H1 (cell line): ENCODE measurements at regions not wholly inside any gene's neighbourhood (a gene's known extent, or its start where the extent isn't known, plus 50 kb on each side); places are given as distances from the start of the nearest gene placed in this dataset.

Experiments used
- CTCF ChIA-PET: fragments of 300-600 bp; sonication (Branson Sonifier 250); formaldehyde crosslinking; loops from one replicate; lab custom pipeline; 2021; ENCODE audit not compliant: partially characterized antibody; lab: Charles Lee
- POLR2A ChIA-PET: fragments of 300-600 bp; sonication (Branson Sonifier 250); formaldehyde crosslinking; loops from one replicate; lab custom pipeline; 2021; ENCODE audit warnings: inconsistent platforms; ENCODE audit not compliant: partially characterized antibody; lab: Charles Lee
- DNase-seq, 2 experiments: peaks; one replicate each; pipeline versions ENCODE4 v3.0.0 to v3.0.0-alpha.2; 2010 to 2022; ENCODE audit warnings: low spot score in 2 of 2, low read depth in 1 of 2, mixed read lengths in 1 of 2
- FAIRE-seq: peaks from 2 replicates; lab custom pipeline; 2011; peaks lifted over from hg19 to GRCh38; lab: Jason Lieb, UNC
- H2AFZ ChIP-seq: 2 replicates; pipeline ENCODE4 v1.8.1; 2012; ENCODE audit warnings: low read length, inconsistent platforms
- H2AK5ac ChIP-seq: 2 replicates; pipeline ENCODE4 v1.6.1; 2013; ENCODE audit warnings: low read depth, low read length
- H2BK120ac ChIP-seq: replicated peaks from 2 replicates; pipeline ENCODE3; 2013; ENCODE audit warnings: low read depth, low read length, inconsistent platforms
- H2BK12ac ChIP-seq: 2 replicates; pipeline ENCODE4 v1.6.1; 2013; ENCODE audit warnings: low read depth, low read length
- H2BK15ac ChIP-seq: 2 replicates; pipeline ENCODE4 v1.6.1; 2013; ENCODE audit warnings: low read length
- H2BK20ac ChIP-seq: 2 replicates; pipeline ENCODE4 v1.6.1; 2013; ENCODE audit warnings: low read length
- H2BK5ac ChIP-seq: 2 replicates; pipeline ENCODE4 v1.6.1; 2013; ENCODE audit warnings: low read depth, low read length
- H3K14ac ChIP-seq: 2 replicates; pipeline ENCODE4 v1.6.1; 2013; ENCODE audit warnings: inconsistent platforms; ENCODE audit not compliant: insufficient read length
- H3K18ac ChIP-seq: 2 replicates; pipeline ENCODE4 v1.6.1; 2013; ENCODE audit warnings: low read length; ENCODE audit errors: extremely low read depth
- H3K23ac ChIP-seq: 2 replicates; pipeline ENCODE4 v1.6.1; 2013; ENCODE audit warnings: inconsistent platforms; ENCODE audit not compliant: insufficient read length
- H3K23me2 ChIP-seq: 2 replicates; pipeline ENCODE4 v1.6.1; 2013; ENCODE audit warnings: low read depth, low read length
- H3K27ac ChIP-seq: 2 replicates; pipeline ENCODE4 v1.6.1; 2011; ENCODE audit warnings: low read depth, low read length, inconsistent platforms
- H3K27me3 ChIP-seq, 4 experiments: replicated peaks in 1 of 4; 1 replicate in 1 of 4; 2 replicates in 3 of 4; pipeline versions ENCODE4 v1.6.1 to v1.8.1; 2011 to 2013; ENCODE audit warnings: low read length in 3 of 4, mild to moderate bottlenecking in 3 of 4, inconsistent platforms in 2 of 4, mixed read lengths in 2 of 4, moderate library complexity in 1 of 4; ENCODE audit not compliant: control insufficient read depth in 3 of 4, insufficient read depth in 3 of 4; ENCODE audit errors: extremely low read depth in 1 of 4
- H3K36me3 ChIP-seq, 4 experiments: 2 replicates each; pipeline versions ENCODE4 v1.6.1 to v1.8.1; 2011 to 2013; ENCODE audit warnings: mild to moderate bottlenecking in 4 of 4, low read length in 3 of 4, moderate library complexity in 2 of 4, control low read depth in 1 of 4, inconsistent platforms in 1 of 4; ENCODE audit not compliant: insufficient read depth in 4 of 4, control insufficient read depth in 2 of 4
- H3K4ac ChIP-seq: replicated peaks from 2 replicates; pipeline ENCODE3; 2013; ENCODE audit warnings: low read length, low read depth, mixed read lengths, inconsistent platforms; ENCODE audit not compliant: insufficient read length
- H3K4me1 ChIP-seq, 4 experiments: replicated peaks in 1 of 4; 1 replicate in 1 of 4; 2 replicates in 3 of 4; pipeline versions ENCODE4 v1.6.1 to v1.8.1; 2011 to 2013; ENCODE audit warnings: low read length in 3 of 4, inconsistent platforms in 2 of 4, mixed read lengths in 1 of 4; ENCODE audit not compliant: insufficient read depth in 4 of 4, control insufficient read depth in 3 of 4
- H3K4me2 ChIP-seq, 2 experiments: 2 replicates each; pipeline versions ENCODE4 v1.6.1 to v1.8.1; 2011 to 2013; ENCODE audit warnings: low read depth in 2 of 2, low read length in 2 of 2, control low read depth in 1 of 2, inconsistent platforms in 1 of 2, mild to moderate bottlenecking in 1 of 2; ENCODE audit not compliant: insufficient read depth in 1 of 2
- H3K4me3 ChIP-seq, 4 experiments: fragments of 200-600, 300-600 bp in 1 of 4; sonication (generic), shearing (Covaris generic), sonication (Bioruptor Twin) in 1 of 4; 2 replicates each; pipeline versions ENCODE4 v1.5.1 to v1.8.1; 2011 to 2016; ENCODE audit warnings: low read length in 4 of 4, low read depth in 3 of 4, control low read depth in 2 of 4, inconsistent platforms in 2 of 4, mild to moderate bottlenecking in 2 of 4, mixed read lengths in 1 of 4, moderate library complexity in 1 of 4; ENCODE audit not compliant: insufficient read depth in 2 of 4; ENCODE audit errors: extremely low read depth in 1 of 4
- H3K56ac ChIP-seq: replicated peaks from 2 replicates; pipeline ENCODE3; 2013; ENCODE audit warnings: low read depth, mild to moderate bottlenecking, mixed read lengths, low read length, inconsistent platforms; ENCODE audit not compliant: insufficient read length
- H3K79me1 ChIP-seq: 2 replicates; pipeline ENCODE4 v1.6.1; 2013; ENCODE audit warnings: low read depth, low read length, control low read depth
- H3K79me2 ChIP-seq, 2 experiments: 2 replicates each; pipeline versions ENCODE4 v1.6.1 to v1.8.1; 2012 to 2013; ENCODE audit warnings: low read length in 2 of 2, mild to moderate bottlenecking in 2 of 2, inconsistent platforms in 1 of 2; ENCODE audit not compliant: insufficient read depth in 2 of 2, control insufficient read depth in 1 of 2
- H3K9ac ChIP-seq, 4 experiments: replicated peaks in 1 of 4; 1 replicate in 1 of 4; 2 replicates in 3 of 4; pipeline versions ENCODE4 v1.6.1 to v1.8.1; 2011 to 2013; ENCODE audit warnings: low read depth in 3 of 4, low read length in 3 of 4, control low read depth in 2 of 4, mild to moderate bottlenecking in 2 of 4, moderate library complexity in 2 of 4, inconsistent platforms in 1 of 4; ENCODE audit errors: extremely low read depth in 1 of 4
- H3K9me3 ChIP-seq, 2 experiments: 2 replicates each; pipeline versions ENCODE4 v1.6.1 to v1.8.1; 2012 to 2013; ENCODE audit warnings: mild to moderate bottlenecking in 2 of 2, moderate library complexity in 2 of 2, control low read depth in 1 of 2, inconsistent platforms in 1 of 2, low read depth in 1 of 2, low read length in 1 of 2, mixed read lengths in 1 of 2; ENCODE audit not compliant: insufficient read depth in 2 of 2
- H4K20me1 ChIP-seq, 2 experiments: replicated peaks in 1 of 2; 2 replicates each; pipeline versions ENCODE3 to v1.8.1; 2011 to 2013; ENCODE audit warnings: inconsistent platforms in 2 of 2, low read length in 2 of 2, mild to moderate bottlenecking in 1 of 2; ENCODE audit not compliant: insufficient read depth in 2 of 2, control insufficient read depth in 1 of 2
- H4K5ac ChIP-seq: 2 replicates; pipeline ENCODE4 v1.6.1; 2013; ENCODE audit warnings: low read length, low read depth, mixed read lengths, inconsistent platforms; ENCODE audit not compliant: insufficient read length
- H4K8ac ChIP-seq: 2 replicates; pipeline ENCODE4 v1.8.0; 2013; ENCODE audit warnings: mild to moderate bottlenecking, moderate library complexity, low read length, inconsistent platforms; ENCODE audit not compliant: insufficient read depth; ENCODE audit errors: extremely low read depth
- H4K91ac ChIP-seq: replicated peaks from 2 replicates; pipeline ENCODE3; 2013; ENCODE audit warnings: low read length, mixed read lengths, inconsistent platforms; ENCODE audit not compliant: insufficient read length
- BCL11A ChIP-seq, 2 experiments: IDR thresholded peaks; one replicate each; pipeline ENCODE4 v1.6.1; 2011; ENCODE audit warnings: low read depth in 2 of 2, low read length in 2 of 2, mild to moderate bottlenecking in 2 of 2
- CHD1 ChIP-seq: IDR thresholded peaks from 2 replicates; pipeline ENCODE4 v1.6.1; 2012; ENCODE audit warnings: low read depth, low read length, improper control_type of control experiment
- CHD2 ChIP-seq: IDR thresholded peaks from 2 replicates; pipeline ENCODE4 v1.6.1; 2012; ENCODE audit warnings: low read length, improper control_type of control experiment
- CREB1 ChIP-seq: IDR thresholded peaks from 2 replicates; pipeline ENCODE4 v1.6.1; 2012; ENCODE audit warnings: inconsistent platforms
- HDAC2 ChIP-seq, 2 experiments: fragments of 300-600 bp in 1 of 2; sonication (generic) in 1 of 2; IDR thresholded peaks; 2 replicates each; pipeline ENCODE4 v1.6.1; 2011 to 2012; ENCODE audit warnings: low read depth in 2 of 2, low read length in 2 of 2, mild to moderate bottlenecking in 2 of 2, moderate library complexity in 2 of 2, borderline replicate concordance in 1 of 2, inconsistent platforms in 1 of 2
- KDM5A ChIP-seq: fragments of 200-600 bp; IDR thresholded peaks from 2 replicates; pipeline ENCODE4 v1.7.1; 2012; ENCODE audit warnings: mild to moderate bottlenecking, low read length, inconsistent platforms, mixed read lengths
- RNF2 ChIP-seq: fragments of 200-900, 300-1000 bp; sonication (generic); IDR thresholded peaks from 2 replicates; pipeline ENCODE4 v1.7.1; 2016; ENCODE audit warnings: borderline replicate concordance, low read depth, mild to moderate bottlenecking, antibody characterized with exemption, low read length; ENCODE audit not compliant: poor library complexity, severe bottlenecking; ENCODE audit errors: missing control alignments
- RXRA ChIP-seq: IDR thresholded peaks from 2 replicates; pipeline ENCODE4 v1.6.1; 2011; ENCODE audit warnings: low read depth, mild to moderate bottlenecking, low read length, moderate library complexity; ENCODE audit not compliant: insufficient read depth
- SP2 ChIP-seq: IDR thresholded peaks from 2 replicates; pipeline ENCODE4 v1.6.1; 2012; ENCODE audit warnings: mild to moderate bottlenecking, low read length, inconsistent platforms
- WGBS, 2 experiments: shearing (Covaris generic) in 1 of 2; methylation state at CpG; one replicate each; pipeline versions ENCODE4 v1.1.6 to v1.1.7; 2013 to 2015; ENCODE audit warnings: low lambda C conversion rate in 2 of 2, mixed read lengths in 2 of 2, inconsistent platforms in 1 of 2, low coverage in 1 of 2, missing lambda C conversion rate in 1 of 2; ENCODE audit not compliant: insufficient replicate concordance in 2 of 2, insufficient coverage in 1 of 2, insufficient read length in 1 of 2; ENCODE audit errors: extremely low coverage in 1 of 2, missing lambda C conversion rate in 1 of 2; 5-methylcytosine and 5-hydroxymethylcytosine counted together
- TF ChIP-seq, protein P1 (sequence below), 3 experiments: IDR thresholded peaks; 1 replicate in 2 of 3; 2 replicates in 1 of 3; pipeline versions ENCODE4 v1.5.1 to v1.6.1; 2011; ENCODE audit warnings: low read length in 3 of 3, mild to moderate bottlenecking in 3 of 3, inconsistent platforms in 2 of 3, low read depth in 1 of 3, moderate library complexity in 1 of 3; ENCODE audit not compliant: insufficient read depth in 1 of 3; ENCODE audit errors: control extremely low read depth in 1 of 3

DNA sequence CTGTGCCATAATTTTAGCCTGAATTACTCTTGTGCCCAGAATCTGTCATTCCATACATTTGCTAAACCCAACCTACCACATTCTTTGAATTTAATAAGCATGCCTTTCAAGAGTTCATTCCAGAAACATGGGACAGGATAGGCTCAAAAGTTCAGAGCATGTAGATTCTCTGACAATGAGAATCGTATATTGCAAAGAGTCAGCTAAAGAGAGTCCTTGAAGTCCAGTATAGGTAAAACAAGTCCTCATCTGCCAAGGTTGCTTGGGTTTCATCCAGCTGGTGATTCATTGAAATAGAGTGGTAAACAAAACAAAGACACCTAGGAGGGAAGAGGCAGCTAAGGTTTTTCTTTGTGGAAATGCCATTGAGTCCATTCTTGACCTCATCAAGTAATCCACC, 249.3 kb upstream of the DIPK2B start:
- no peak overlapping the region for H3K27ac ChIP-seq
- no peaks in the 10 kb centered on the region for H3K23me2 ChIP-seq
- WGBS, 2 experiments, result 100% methylated on average over 1 of the region's 1 CpG; no CpG with 5 or more reads in 1 of the 2 experiments
- no peak overlapping the region for H2BK12ac ChIP-seq
- H3K27me3 ChIP-seq, result no peaks in the 10 kb centered on the region
- H2AK5ac ChIP-seq, result no peak overlapping the region
- H4K5ac ChIP-seq, result no peak overlapping the region
- H3K79me2 ChIP-seq, result no peaks in the 10 kb centered on the region
- no peaks in the 10 kb centered on the region for H3K79me1 ChIP-seq
- no peak overlapping the region for H3K4me3 ChIP-seq
- H4K8ac ChIP-seq, result no peak overlapping the region
- no peak overlapping the region for H3K14ac ChIP-seq
- H3K23ac ChIP-seq, result no peak overlapping the region
- H3K9ac ChIP-seq, result no peak overlapping the region
- no peak overlapping the region for H4K91ac ChIP-seq
- peaks cover 0 to 5% (median 2%) of the 10 kb centered on the region in 4 experiments; a peak in 4 of 7 replicates for H3K4me1 ChIP-seq
- TF ChIP-seq SP2 (no peak), CHD1 (no peak), CREB1 (no peak), CHD2 (no peak), RXRA (no peak), BCL11A (IDR thresholded peaks at IDR 0.05; ENCODE audit: low read depth in 2 of 2, low read length in 2 of 2) (no peak), HDAC2 (IDR thresholded peaks at IDR 0.05; ENCODE audit: borderline replicate concordance in 1 of 2, low read depth in 2 of 2, low read length in 2 of 2) (no peak), RNF2 (no peak), KDM5A (no peak)
- TF ChIP-seq, protein P1, sequence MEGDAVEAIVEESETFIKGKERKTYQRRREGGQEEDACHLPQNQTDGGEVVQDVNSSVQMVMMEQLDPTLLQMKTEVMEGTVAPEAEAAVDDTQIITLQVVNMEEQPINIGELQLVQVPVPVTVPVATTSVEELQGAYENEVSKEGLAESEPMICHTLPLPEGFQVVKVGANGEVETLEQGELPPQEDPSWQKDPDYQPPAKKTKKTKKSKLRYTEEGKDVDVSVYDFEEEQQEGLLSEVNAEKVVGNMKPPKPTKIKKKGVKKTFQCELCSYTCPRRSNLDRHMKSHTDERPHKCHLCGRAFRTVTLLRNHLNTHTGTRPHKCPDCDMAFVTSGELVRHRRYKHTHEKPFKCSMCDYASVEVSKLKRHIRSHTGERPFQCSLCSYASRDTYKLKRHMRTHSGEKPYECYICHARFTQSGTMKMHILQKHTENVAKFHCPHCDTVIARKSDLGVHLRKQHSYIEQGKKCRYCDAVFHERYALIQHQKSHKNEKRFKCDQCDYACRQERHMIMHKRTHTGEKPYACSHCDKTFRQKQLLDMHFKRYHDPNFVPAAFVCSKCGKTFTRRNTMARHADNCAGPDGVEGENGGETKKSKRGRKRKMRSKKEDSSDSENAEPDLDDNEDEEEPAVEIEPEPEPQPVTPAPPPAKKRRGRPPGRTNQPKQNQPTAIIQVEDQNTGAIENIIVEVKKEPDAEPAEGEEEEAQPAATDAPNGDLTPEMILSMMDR (IDR thresholded peaks at IDR 0.05; ENCODE audit: control extremely low read depth in 1 of 3, insufficient read depth in 1 of 3, low read depth in 1 of 3, low read length in 3 of 3), result no peak
- H2BK5ac ChIP-seq, result no peak overlapping the region
- H3K9me3 ChIP-seq, result no peaks in the 10 kb centered on the region
- no peak overlapping the region for H2BK20ac ChIP-seq
- H2AFZ ChIP-seq, result no peak overlapping the region; the same call in 1 of the 2 replicates
- no peak overlapping the region for H3K4ac ChIP-seq
- ChIA-PET CTCF (no interaction called here), POLR2A (no interaction called here)
- no peak for DNase-seq
- no peak for FAIRE-seq
- H2BK120ac ChIP-seq, result no peak overlapping the region
- no peak overlapping the region for H3K18ac ChIP-seq
- H3K36me3 ChIP-seq, result no peaks in the 10 kb centered on the region
- no peak overlapping the region for H2BK15ac ChIP-seq
- H4K20me1 ChIP-seq, result no peaks in the 10 kb centered on the region
- H3K4me2 ChIP-seq, result no peak overlapping the region
- no peak overlapping the region for H3K56ac ChIP-seq
